HG02938 (cell line): ENCODE measurements at regions not wholly inside any gene's neighbourhood (a gene's known extent, or its start where the extent isn't known, plus 50 kb on each side); places are given as distances from the start of the nearest gene placed in this dataset.
"Not testable (repeated sequence)": the region's sequence is repeated elsewhere in the genome, so short reads cannot be mapped to it uniquely, and the experiment has no call there.

ENCODE experiments used
- ATAC-seq: cut with Tn5 transposase; IDR thresholded peaks from one replicate; pipeline ENCODE4 v1.9.1; 2021; ENCODE audit warnings: mild to moderate bottlenecking, moderate library complexity; ENCODE audit not compliant: unreplicated experiment

DNA sequence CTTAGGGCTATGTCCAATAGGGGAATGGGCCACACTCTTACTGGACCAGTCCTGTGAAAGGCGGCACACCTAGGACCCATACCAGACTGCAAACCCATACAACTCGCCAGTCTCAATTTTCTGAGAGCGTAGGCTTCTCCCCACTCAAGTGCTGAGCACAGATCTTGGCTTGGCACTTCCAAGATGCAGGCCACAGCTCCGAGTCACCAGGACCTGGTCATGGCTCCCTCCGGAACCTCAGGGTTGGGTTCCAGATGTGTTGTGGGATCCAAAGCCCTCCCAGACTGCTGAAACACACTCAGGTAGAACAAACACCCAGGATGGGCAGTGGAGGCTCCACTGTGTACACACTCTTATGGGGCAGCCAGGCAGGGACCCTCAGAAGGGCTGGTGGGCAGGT, 103.3 kb downstream of the TMEM144 start:
- ATAC-seq, result no peak

DNA sequence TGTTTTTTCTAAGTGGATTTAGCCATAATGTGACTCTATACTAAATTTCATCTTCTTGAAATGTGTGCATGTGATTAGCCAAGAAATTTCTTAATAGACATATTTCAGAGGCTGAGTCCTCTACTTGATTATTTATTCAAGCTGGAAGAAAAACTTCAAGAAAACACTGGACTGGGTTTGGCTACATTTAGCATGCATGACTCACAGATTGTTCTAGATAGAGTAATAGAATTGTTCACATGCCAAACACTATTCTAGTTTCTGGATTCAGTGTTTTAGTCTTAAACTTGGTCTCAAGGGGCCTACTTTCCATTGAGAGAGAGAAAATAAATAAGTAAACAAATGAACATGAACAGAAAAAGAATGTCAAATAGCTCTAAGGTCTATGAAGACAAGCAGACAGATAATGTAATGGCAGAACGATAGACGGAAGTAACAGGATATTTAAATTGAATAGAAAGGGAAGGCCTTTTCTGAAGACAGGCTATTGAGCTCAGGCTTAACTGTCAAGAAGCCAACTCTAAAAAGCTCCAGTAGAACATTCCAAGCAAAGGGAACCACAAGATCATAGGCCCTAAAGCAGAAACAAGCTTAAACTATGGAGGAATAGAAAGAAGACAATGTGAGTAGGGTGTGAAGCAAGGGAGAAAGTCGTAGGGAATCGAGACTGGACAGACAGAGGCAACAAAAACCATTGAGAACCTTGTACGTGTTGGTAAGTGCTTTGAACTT, 104.6 kb downstream of the TMEM144 start:
- no peak for ATAC-seq

DNA sequence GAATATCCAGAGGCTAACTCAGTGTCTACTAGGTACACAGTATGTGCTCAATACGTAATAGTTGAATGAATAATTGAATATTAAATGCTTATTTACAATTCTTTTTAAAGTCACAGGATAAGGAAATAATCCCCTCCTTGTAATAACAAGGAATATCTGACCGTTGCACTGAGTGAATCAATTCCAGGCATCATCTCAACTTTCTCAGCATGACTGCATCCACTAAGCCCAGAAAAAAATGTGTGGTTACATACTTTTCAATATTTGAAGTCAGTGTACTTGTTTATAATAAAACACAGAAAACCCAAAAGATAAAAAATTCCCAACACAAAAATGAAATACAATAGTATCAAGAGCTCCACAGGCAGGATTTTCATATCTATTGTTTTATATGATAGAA, 105.4 kb downstream of the TMEM144 start:
- no peak for ATAC-seq

DNA sequence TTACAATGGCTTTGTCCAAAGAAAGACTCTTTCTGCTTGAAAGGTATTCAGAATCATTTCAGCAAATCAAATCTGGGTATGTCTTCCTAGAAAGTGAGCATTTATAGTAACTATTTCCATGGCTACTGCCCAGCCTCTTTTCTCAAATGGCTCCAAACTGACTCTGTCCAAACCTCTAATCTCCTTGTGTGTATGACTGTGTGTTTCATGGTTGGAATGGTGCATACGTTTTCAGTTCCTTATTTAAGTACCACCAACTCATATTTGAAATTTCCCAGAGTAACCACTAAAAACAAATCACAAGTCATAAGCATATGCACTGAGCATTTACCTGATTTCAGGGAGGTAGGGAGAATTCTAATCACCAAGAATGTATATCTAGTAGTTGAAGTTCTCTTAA, 106.0 kb downstream of the TMEM144 start:
- peak; percentile 90 for ATAC-seq

DNA sequence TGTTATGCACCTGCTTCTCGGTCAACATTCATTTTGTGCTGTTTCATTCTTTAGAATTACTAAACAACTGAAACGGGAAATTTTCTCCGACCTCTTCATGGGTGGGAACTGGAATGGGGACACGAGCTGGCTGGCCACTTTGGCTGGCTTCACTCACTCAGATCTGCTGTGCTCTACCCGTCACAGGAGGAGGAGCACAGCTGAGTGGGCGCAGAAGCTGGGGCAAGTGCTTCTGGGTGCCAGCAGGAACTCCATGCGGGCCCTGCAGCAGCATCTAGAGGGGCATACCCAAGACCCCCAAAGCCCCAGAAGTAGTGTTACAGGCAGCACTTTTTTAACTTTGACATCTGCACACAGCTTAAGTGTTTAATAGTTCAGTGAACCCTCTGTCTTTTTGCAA, 109.6 kb downstream of the TMEM144 start:
- ATAC-seq, result no peak

DNA sequence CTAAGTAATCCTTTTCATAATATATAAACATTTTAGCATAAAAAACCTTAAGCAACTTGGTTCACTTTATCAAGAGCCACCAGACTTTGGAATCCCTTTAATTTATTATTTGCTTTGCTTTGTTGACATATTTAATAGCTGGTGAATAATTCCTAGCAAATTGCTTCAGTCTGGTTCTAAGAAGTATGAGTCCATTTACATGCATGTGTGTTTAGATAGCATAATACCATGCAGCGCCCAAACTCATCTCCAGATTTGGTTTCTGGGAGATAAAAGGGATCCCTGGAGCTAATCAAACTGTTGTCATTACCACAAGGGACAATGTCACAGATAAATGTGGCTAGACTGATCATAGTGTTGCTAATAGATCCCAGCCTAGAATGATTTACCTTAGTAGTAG, 111.8 kb downstream of the TMEM144 start:
- ATAC-seq, result no peak

DNA sequence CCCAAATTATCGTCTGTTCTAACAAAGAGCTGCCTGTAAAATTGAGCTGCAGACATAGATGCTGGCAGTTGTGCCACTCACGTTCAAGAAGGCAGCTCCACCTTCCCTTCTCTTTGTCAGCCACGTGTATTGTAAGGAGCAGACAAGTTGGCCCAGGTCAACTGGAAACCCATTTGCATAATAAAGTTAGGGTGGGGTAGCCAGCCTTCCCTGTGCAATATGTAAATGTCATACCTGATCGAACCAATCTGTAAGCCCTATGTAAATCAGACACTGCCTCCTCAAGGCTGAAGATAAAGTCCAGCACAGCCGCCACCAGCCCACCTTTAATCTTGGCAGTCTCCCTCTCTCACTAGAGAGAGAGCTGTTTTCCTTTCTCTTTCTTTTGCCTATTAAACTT, 117.2 kb downstream of the TMEM144 start:
- ATAC-seq, result no peak

DNA sequence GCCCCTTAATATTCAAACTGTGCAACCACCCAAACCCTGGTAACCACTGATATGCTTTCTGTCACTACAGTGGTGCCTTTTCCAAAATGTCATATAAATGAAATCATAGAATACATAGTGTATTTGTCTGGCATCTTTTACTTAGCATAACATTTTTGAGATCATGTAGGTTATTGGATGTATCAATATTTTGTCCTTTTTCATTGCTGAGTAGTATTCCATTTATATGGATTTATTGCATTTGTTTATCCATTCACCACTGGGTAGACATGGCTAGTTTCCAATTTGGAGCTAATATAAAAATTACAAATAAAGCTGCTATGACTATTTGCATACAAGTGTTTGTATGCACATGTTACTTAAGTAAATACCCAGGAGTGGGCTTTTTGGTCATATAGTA, 121.6 kb downstream of the TMEM144 start:
- ATAC-seq, result no peak

DNA sequence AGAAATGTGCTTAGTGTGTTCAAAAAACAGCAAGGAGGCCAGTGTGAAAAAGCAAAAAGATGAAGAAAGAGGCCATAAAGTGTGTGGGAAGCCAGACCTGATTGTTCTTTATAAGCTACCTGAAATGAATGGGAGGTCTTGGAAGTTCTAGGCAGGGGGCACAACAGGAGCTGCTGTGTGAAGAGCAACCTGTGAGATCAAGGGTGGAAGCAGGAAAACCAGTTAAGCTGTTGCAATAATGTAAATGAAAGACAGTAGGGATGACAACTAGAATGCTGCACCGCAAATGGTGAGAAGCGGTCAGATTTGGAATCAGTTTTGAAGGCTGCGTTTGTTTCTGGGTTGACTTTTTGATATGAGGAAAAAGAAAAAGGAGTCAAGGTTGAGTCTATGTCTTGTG, 123.5 kb downstream of the TMEM144 start:
- ATAC-seq, result no peak

DNA sequence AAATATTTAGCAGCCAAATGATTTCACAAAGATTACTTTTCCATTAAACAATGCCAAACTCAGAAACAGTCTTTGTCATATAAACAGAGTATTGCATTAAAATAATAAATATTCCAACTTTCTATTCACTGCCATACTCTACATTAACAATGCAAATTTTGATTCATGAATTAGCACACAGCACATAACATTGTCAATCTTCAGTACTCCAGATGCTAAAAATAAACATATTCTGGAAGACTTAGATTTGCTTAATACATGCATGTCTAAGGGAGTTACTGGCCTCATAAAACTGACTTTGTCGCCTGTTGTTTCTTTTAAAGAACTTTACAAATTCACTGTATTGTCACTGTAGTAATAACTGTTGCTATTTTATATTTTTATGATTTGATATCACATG, 131.6 kb downstream of the TMEM144 start:
- no peak for ATAC-seq

DNA sequence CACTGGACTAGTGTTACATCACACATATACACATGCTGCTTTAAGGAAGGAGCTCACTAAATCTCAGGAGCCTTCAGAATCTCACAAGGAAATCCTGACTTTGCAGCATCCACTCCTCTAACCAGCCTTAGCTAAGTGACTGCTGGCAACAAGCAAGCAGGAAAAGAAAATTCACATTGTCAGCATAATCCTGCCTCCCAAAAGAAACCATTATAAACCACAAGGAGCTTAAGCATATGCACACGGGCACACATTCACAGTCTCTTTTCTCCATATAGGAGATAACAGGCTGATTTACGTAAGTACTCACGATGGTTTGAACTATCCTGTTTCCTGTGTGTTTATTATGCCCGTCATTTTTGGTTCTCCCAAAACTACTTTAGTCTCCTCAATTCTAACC, 136.3 kb downstream of the TMEM144 start:
- ATAC-seq, result no peak

DNA sequence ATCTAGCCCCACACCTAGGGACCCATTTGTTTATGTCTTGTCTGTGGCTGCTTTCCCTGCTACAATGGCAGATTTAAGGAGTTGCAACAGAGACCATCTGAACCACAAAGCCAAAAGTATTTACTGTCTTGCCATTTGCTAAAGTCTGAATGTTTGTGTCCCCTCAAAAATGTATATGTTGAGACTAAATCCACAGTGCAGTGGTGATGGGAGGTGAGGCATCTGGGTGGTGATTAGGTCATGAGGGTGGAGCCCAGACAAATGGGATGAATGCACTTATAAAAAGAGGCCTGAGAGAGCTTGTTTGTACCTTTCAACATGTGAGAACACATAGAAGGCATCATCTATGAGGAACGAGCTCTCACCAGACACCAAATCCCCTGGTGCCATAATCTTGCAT, 137.3 kb downstream of the TMEM144 start:
- ATAC-seq, result no peak

DNA sequence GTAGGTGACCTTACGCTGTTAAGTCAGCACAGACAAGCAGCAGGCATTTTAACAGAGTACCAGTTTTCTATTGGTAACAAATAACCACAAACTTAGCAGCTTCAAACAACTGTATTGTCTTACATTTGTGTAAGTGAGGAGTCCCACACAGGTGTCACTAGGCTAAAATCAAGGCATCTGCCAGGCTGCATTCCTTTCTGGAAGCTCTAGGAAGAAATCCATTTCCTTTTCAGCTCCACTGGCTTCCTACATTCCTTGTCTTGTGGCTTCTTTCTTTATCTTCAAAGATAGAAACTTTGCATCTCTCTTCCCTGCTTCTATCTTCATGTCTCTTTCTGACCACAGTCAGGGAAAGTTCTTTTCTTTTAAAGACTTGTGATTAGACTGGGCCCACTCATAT, 139.9 kb downstream of the TMEM144 start:
- no peak for ATAC-seq

DNA sequence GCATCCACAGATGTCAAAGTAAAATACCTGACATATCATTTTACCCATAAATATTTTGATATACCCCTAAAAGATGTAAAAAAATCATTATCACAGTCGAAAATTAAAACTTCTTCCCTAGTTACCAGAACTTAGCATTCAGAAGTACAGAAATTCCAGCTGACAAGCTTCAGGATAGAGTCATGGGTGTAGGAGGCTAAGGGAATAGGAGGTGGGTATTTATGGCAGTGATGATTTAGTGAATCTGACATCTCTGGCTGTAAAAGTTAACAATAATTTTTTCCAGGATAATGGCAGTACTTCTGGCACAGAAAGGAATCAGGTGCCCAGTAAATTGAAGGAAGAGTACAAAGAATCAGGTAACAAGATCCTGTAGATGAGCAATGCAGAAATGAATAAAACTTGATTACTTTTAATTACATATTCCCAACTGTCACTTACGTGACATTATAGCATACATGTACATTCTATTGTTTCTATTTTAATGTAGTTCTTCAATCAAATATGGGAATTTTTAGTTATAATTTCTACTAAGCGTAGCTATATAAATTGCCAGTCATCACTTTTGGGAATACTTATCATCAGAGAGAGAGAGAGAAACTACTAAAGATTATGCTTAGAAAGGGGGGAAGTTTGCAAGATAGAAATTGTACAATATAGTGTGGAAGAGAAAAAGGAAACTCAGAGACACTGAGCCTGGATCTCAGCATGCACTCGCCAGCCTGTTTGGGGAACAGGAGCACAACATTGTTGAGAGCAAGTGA, 143.4 kb downstream of the TMEM144 start:
- no peak for ATAC-seq

DNA sequence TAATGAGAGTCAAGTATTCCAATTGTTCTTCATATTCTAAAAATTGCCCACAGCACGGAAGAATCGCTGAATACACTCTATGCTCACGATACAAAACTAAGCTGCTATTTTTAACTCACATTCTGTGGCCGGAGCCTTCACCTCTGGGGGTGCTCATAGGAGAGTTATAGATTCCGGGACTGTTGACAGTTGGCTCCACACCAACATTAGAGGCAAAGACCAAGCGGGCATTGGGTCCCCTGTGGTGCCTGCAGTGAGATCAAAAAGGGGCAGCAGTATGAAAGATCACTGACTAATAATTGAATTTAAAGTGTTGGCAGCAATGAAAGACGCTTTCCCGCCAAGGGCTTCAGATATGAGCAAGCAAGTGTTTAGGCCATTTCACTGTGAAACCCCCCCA, 146.0 kb downstream of the TMEM144 start:
- no peak for ATAC-seq

DNA sequence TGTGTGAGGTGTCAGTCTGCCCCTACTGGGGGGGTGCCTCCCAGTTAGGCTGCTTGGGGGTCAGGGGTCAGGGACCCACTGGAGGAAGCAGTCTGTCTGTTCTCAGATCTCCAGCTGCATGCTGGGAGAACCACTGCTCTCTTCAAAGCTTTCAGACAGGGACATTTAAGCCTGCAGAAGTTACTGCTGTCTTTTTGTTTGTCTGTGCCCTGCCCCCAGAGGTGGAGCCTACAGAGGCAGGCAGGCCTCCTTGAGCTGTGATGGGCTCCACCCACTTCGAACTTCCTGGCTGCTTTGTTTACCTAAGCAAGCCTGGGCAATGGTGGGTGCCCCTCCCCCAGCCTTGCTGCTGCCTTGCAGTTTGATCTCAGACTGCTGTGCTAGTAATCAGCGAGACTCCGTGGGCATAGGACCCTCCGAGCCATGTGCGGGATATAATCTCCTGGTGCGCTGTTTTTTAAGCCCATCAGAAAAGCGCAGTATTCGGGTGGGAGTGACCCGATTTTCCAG, 153.7 kb upstream of the RXFP1 start:
- not testable (repeated sequence) for ATAC-seq

DNA sequence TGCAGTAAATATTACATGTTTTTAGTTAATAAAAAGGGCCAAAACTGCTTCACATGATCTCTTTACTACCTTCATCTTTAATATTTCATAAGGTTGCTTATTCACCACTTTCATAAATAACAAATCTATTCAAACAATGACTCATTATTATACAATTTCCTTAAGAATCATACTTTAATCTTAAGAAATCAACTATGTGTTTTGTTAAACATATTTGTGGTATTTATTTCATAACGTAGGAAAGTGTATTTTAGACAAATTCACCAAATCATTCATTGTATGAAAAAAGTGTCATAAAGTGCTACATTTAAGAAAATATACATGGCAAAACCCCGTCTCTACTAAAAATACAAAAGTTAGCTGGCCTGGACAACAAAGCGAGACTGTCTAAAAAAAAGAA, 150.5 kb upstream of the RXFP1 start:
- no peak for ATAC-seq

DNA sequence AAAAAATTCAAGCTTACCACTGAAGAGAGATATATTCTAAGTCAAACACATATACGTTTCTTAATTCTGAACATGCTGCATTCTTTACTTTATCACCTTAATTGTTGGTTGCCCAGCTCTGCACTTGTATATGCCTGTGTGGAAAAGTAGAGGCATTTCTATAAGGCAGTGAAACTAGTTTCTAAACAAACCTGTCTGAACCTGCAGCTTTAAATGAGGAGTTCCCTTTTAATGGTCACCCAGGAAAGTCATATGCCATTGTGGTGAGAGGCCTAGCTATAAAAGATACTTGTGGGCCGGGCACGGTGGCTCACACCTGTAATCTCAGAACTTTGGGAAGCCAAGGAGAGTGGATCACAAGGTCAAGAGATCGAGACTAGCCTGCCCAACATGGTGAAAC, 147.4 kb upstream of the RXFP1 start:
- no peak for ATAC-seq

DNA sequence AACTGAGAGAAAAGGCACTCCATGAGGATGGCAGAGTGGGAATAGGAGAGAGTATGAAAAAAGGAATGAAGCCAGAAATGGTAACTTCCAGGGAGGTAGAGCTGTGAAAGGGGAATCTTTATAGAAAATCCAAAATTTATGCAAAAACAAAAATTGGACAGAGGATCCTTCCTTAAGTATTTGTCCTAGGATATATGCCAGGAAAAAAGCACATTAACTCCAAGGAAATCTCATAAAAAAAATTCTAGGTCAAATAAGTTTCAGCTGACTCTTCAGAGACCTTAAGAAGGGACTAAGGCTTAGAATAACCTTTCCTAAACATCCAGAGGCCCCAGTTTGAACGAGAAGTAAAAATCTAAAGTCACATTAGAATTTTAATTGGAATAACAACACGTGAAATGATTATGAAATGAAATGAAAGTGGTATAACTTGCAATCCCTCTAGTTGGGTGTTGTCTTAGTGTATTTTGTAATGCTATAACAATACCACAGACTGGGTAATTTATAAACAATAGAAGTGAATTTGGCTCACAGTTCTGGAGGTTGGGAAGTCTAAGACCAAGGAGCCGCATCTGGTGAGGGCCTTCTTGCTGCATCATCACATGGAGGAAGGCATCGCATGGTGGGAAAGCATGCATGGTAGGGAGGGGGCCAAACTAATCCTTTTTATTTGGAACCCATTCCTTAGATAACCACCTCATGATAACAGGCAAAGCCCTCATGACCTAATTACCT, 145.4 kb upstream of the RXFP1 start:
- ATAC-seq, result no peak

DNA sequence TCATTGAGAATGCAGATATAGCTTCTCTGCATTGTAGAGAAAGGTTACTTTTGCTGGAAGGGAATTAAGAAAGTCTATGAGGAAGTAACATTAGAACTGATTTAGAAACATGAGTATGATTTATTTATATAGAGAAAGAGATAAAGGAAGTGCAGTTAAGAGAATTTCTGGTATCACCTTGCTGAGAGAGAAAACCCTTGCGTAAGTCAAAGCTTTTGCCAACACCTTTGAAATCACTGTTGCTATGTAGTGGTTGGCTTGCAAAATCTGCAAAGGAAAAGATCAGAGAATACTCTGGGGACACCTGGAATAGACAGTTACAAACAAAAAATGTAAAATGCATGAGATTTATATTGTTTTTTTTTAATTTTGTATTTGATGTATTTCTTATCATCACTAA, 137.3 kb upstream of the RXFP1 start:
- no peak for ATAC-seq

DNA sequence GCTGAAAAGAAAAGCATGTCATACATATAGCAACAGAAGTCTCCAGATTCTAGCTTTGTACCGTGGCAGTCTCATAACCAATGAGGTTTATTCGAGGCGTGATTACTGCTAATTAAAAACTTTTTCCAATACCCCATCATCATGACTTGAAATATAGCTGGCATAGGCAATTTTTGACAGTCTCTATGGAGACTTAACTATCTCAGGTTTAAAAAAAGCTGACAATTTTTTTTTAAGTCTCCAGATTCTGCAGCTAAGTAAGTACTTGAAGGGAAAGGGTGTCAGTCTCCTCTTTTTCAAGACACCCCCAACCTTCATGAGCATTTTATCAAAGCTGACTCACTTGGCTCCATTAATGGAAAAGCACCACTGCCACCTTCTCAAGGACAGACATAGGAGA, 126.3 kb upstream of the RXFP1 start:
- no peak for ATAC-seq

DNA sequence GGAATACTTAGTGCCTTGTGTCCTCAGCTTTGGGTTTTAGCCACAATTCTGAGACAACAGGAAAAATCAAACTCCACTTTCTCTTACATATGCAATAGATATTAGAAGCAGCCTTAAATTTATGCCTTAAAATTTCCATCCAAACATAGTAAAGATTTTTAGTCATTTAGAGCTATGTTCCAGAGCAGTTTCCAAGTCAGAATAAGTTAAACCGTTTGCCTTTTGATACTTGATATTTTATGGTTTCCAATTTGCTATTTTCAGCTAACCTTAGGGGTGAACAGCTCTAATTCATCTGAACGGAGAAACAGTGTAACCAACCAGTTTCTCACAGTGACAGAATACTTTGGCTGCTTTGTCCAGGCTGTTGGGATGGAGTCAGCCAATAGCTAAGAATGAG, 125.8 kb upstream of the RXFP1 start:
- no peak for ATAC-seq
